GM18909 (cell line): ENCODE measurements at regions not wholly inside any gene's neighbourhood (a gene's known extent, or its start where the extent isn't known, plus 50 kb on each side); places are given as distances from the start of the nearest gene placed in this dataset.

Source experiments
- ATAC-seq: cut with Tn5 transposase; IDR thresholded peaks from one replicate; pipeline ENCODE4 v1.9.1; 2021; ENCODE audit warnings: mild to moderate bottlenecking; ENCODE audit not compliant: unreplicated experiment, poor library complexity

DNA sequence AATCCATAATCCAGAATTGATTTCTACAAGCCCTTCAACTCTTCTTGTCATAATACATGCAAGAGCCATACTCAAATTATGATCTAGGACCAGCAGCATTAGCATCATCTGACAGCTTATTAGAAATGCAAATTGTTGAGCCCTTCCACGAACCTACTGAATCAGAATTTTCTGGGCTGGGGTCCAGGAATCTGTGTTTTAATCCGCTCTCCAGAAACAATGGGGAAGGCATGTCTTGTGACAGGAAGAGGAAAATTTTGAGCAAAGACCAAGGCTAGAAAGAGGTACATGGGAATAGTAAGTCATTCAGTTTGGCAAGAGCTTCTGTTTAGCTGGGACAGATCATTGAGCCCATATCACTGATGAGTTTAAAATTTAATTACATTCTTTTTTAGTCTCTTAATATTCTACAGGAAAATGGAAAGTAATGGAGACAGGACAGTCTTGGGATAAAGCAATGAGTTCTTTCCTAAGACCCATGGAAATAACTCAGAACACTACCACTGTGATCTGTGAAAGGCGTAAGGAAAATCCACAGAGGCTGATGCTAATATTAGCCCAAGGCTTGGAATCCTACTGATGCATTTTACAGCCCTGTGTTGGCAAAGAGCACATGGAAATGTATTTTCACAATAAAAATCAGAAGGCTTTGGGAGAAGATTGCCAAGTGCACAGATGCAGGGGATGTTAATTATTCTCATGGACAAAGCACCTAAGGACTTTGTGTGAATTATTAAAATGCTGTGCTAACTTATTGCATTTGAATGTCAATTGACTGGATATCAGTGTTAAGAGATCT lies 73.7 kb upstream of the STK32A start:
- ATAC-seq = no peak

- no peak for ATAC-seq
These were observed 72.1 kb upstream of the STK32A start for GRCh38 chr5:147162740-147163139.

DNA sequence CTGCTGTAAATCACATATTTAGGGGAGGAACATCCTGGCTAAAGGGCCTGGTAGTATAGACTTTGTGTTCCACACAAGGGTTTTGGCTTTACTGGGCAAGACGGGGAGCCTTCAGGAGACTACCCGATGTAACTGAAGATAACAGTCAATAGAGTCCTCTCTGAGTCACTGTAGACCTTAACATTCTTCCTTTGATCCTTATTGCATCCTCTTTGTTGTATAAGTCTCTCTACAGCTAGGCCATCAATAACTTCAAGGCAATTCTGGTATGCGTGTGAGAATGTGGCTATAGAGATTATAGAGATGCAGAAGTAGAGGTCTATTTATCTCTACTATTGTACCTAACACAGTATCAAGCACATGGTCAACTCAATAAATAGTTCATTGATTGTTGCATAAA lies 67.3 kb upstream of the STK32A start:
- ATAC-seq = no peak

- no peak for ATAC-seq
These were observed 66.1 kb upstream of the STK32A start for GRCh38 chr5:147168578-147169327.

GRCh38 chr5:147169399-147169798 lies 65.4 kb upstream of the STK32A start:
- peak; percentile 70 for ATAC-seq

- peak; percentile 28 for ATAC-seq
These were observed 64.9 kb upstream of the STK32A start for GRCh38 chr5:147169901-147170300.

DNA sequence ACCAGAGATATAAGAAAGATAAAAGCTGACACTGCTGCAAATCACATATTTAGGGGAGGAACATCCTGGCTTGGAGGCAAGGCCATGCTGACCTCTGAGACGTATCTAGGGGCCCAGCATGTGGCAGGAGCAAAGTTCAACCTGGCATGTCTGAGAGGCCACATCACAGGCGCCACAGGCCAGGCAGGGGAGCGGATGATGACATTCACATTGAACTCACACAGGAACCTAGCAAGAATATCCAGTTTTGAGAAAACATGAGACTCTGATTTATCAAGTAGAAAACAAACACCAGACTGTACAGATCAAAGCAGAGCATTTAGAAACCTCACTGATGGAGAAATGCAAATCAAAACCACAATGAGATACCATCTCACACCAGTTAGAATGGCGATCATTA lies 64.2 kb upstream of the STK32A start:
- ATAC-seq = peak; percentile 84

DNA sequence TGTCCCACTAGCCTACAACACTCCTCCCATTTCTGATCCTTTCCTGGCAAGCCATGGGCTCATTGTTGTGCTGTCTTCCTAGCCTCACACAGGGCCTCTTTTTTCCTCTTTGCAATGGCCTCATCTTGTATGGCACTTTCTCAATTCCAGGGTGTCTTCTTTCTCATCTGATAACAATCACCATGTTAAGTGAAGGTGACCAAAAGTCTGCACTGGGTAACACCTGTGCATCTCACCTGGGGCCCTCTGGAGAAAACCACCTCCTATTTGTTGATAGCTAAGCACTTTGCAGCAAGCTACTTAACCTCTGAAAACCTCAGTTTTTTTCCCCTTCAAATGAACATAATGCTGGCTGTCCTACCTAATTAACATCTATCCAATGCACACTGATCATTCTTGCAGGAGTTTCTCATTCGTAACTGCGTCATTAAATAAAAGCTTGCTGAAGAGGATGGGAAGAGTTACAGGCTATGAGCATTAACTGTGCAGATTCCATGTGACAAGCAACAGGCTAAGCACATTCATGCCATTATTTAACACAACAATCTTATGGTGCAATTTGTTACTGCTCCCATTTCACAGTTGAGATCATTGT lies 60.1 kb upstream of the STK32A start:
- no peak for ATAC-seq

- no peak for ATAC-seq
These were observed 59.2 kb upstream of the STK32A start for GRCh38 chr5:147175516-147176097.

GRCh38 chr5:147176422-147176821 lies 58.4 kb upstream of the STK32A start:
- ATAC-seq = no peak

GRCh38 chr5:147177125-147177840 lies 57.5 kb upstream of the STK32A start:
- no peak for ATAC-seq

- ATAC-seq = no peak
These were observed 55.2 kb upstream of the STK32A start for GRCh38 chr5:147179562-147180147.

- no peak for ATAC-seq
These were observed 54.1 kb upstream of the STK32A start for GRCh38 chr5:147180751-147181150.
